CD14-positive monocyte (primary cell): ENCODE measurements at regions not wholly inside any gene's neighbourhood (a gene's known extent, or its start where the extent isn't known, plus 50 kb on each side); places are given as distances from the start of the nearest gene placed in this dataset.

ENCODE experiments used
- DNase-seq, 3 donors: peaks; one replicate each; pipeline ENCODE4 v3.0.0-alpha.2; 2011 to 2022
- H2AFZ ChIP-seq: 2 replicates; pipeline ENCODE4 v1.6.0; 2012; ENCODE audit warnings: mild to moderate bottlenecking, low read depth, low read length, inconsistent platforms; ENCODE audit not compliant: insufficient read depth, poor library complexity, severe bottlenecking
- H3K27ac ChIP-seq, 2 donors: 1 replicate in 1 of 2; 2 replicates in 1 of 2; pipeline ENCODE4 v1.5.1; 2012 to 2013; ENCODE audit warnings: low read length in 2 of 2, control low read depth in 1 of 2, inconsistent platforms in 1 of 2, low read depth in 1 of 2, mild to moderate bottlenecking in 1 of 2
- H3K27me3 ChIP-seq, 2 donors: one replicate each; pipeline versions ENCODE4 v1.6.0 to v1.6.1; 2011 to 2013; ENCODE audit warnings: low read length in 2 of 2; ENCODE audit not compliant: control insufficient read depth in 2 of 2, insufficient read depth in 2 of 2
- H3K36me3 ChIP-seq, 2 donors: replicated peaks in 1 of 2; 1 replicate in 1 of 2; 2 replicates in 1 of 2; pipeline versions ENCODE4 v1.5.1 to v1.6.1; 2012 to 2013; ENCODE audit warnings: low read length in 2 of 2, control low read depth in 1 of 2, inconsistent platforms in 1 of 2, mild to moderate bottlenecking in 1 of 2; ENCODE audit not compliant: insufficient read depth in 2 of 2, control insufficient read depth in 1 of 2
- H3K4me1 ChIP-seq, 2 donors: 1 replicate in 1 of 2; 2 replicates in 1 of 2; pipeline versions ENCODE4 v1.5.1 to v1.6.1; 2012 to 2013; ENCODE audit warnings: low read length in 2 of 2, control low read depth in 1 of 2, inconsistent platforms in 1 of 2, mild to moderate bottlenecking in 1 of 2, moderate library complexity in 1 of 2; ENCODE audit not compliant: insufficient read depth in 2 of 2, control insufficient read depth in 1 of 2
- H3K4me2 ChIP-seq: replicated peaks from 2 replicates; pipeline ENCODE3; 2012; ENCODE audit warnings: low read length, moderate library complexity, mild to moderate bottlenecking; ENCODE audit not compliant: poor library complexity, severe bottlenecking; ENCODE audit errors: extremely low read depth
- H3K4me3 ChIP-seq, 3 experiments: fragments of 200-600 bp in 1 of 3; sonication (generic) in 1 of 3; replicated peaks in 1 of 3; 1 replicate in 2 of 3; 2 replicates in 1 of 3; pipeline ENCODE4 v1.5.1; 2011 to 2013; ENCODE audit warnings: low read length in 3 of 3, mild to moderate bottlenecking in 3 of 3, control low read depth in 2 of 3, low read depth in 2 of 3, inconsistent platforms in 1 of 3, moderate library complexity in 1 of 3
- H3K79me2 ChIP-seq: 2 replicates; pipeline ENCODE4 v1.6.0; 2012; ENCODE audit warnings: mild to moderate bottlenecking, control low read depth, inconsistent platforms, low read length, moderate library complexity; ENCODE audit not compliant: insufficient read depth
- H3K9ac ChIP-seq: 2 replicates; pipeline ENCODE4 v1.6.0; 2017; ENCODE audit warnings: low read length, mild to moderate bottlenecking; ENCODE audit not compliant: insufficient read depth, poor library complexity, severe bottlenecking
- H3K9me3 ChIP-seq, 2 donors: replicated peaks in 1 of 2; 1 replicate in 1 of 2; 2 replicates in 1 of 2; pipeline versions ENCODE4 v1.5.1 to v1.6.1; 2012 to 2013; ENCODE audit warnings: low read length in 2 of 2, control low read depth in 1 of 2; ENCODE audit not compliant: control insufficient read depth in 1 of 2, insufficient read depth in 1 of 2
- H4K20me1 ChIP-seq: 2 replicates; pipeline ENCODE4 v1.6.0; 2012; ENCODE audit warnings: mild to moderate bottlenecking, low read length, control low read depth, moderate library complexity; ENCODE audit not compliant: insufficient read depth
- H3K27ac Mint-ChIP-seq, 7 donors: one replicate each; pipeline ENCODE4 v1.8.0; 2020; ENCODE audit warnings: mild to moderate bottlenecking in 7 of 7, mixed read lengths in 7 of 7, moderate library complexity in 6 of 7, inconsistent platforms in 2 of 7
- H3K27me3 Mint-ChIP-seq, 3 donors: one replicate each; pipeline ENCODE4 v1.8.0; 2021 to 2022; ENCODE audit warnings: low read depth in 3 of 3, mild to moderate bottlenecking in 3 of 3, mixed read lengths in 3 of 3, moderate library complexity in 3 of 3, inconsistent platforms in 1 of 3
- H3K36me3 Mint-ChIP-seq, 2 donors: one replicate each; pipeline ENCODE4 v1.8.0; 2020; ENCODE audit warnings: mixed read lengths in 2 of 2, inconsistent platforms in 1 of 2, mild to moderate bottlenecking in 1 of 2
- H3K4me1 Mint-ChIP-seq: one replicate; pipeline ENCODE4 v1.8.0; 2020; ENCODE audit warnings: mild to moderate bottlenecking, mixed read lengths
- H3K4me3 Mint-ChIP-seq, 2 donors: one replicate each; pipeline ENCODE4 v1.8.0; 2020; ENCODE audit warnings: mild to moderate bottlenecking in 2 of 2, mixed read lengths in 2 of 2, moderate library complexity in 1 of 2
- H3K9me3 Mint-ChIP-seq, 7 donors: one replicate each; pipeline ENCODE4 v1.8.0; 2020 to 2022; ENCODE audit warnings: mixed read lengths in 7 of 7, mild to moderate bottlenecking in 6 of 7, moderate library complexity in 6 of 7, inconsistent platforms in 2 of 7
- WGBS: methylation state at CpG from one replicate; pipeline ENCODE4 v1.1.5; 2013; ENCODE audit warnings: missing lambda C conversion rate; ENCODE audit not compliant: insufficient coverage; 5-methylcytosine and 5-hydroxymethylcytosine counted together
- intact Hi-C, 2 donors: fragments of 100-400 bp; cut with micrococcal nuclease; formaldehyde crosslinking; loops; one replicate each; pipeline versions ENCODE4 v1.15.0 to v1.15.1; 2023
- TF ChIP-seq, protein P1 (sequence below): fragments of 200-600 bp; IDR thresholded peaks from one replicate; pipeline ENCODE4 v1.8.0; 2022; ENCODE audit warnings: antibody characterized with exemption, mild to moderate bottlenecking

GRCh38 chrX:69109036-69109663 is 56.1 kb downstream of the PJA1 start:
- WGBS: 100% methylated on average over 2 of the region's 8 CpGs
- Histone ChIP-seq H3K36me3 (no peaks in the 10 kb centered on the region), H3K27ac (no peak overlapping the region), H4K20me1 (no peaks in the 10 kb centered on the region), H3K27me3 (no peaks in the 10 kb centered on the region), H3K4me2 (no peak overlapping the region), H3K9me3 (no peaks in the 10 kb centered on the region), H3K79me2 (no peaks in the 10 kb centered on the region), H2AFZ (no peak overlapping the region), H3K9ac (no peak overlapping the region), H3K4me3 (no peak overlapping the region), H3K4me1 (no peaks in the 10 kb centered on the region)
- Mint-ChIP-seq H3K27me3 (peaks cover 0 to 6% (median 4%) of the 10 kb centered on the region in 3 donors), H3K36me3 (no peaks in the 10 kb centered on the region), H3K27ac (peak overlapping the region in 1 of 7 donors; percentile 37), H3K4me1 (no peaks in the 10 kb centered on the region), H3K9me3 (peaks cover 0 to 3% (median 0%) of the 10 kb centered on the region in 7 donors), H3K4me3 (no peak overlapping the region)
- TF ChIP-seq, protein P1, sequence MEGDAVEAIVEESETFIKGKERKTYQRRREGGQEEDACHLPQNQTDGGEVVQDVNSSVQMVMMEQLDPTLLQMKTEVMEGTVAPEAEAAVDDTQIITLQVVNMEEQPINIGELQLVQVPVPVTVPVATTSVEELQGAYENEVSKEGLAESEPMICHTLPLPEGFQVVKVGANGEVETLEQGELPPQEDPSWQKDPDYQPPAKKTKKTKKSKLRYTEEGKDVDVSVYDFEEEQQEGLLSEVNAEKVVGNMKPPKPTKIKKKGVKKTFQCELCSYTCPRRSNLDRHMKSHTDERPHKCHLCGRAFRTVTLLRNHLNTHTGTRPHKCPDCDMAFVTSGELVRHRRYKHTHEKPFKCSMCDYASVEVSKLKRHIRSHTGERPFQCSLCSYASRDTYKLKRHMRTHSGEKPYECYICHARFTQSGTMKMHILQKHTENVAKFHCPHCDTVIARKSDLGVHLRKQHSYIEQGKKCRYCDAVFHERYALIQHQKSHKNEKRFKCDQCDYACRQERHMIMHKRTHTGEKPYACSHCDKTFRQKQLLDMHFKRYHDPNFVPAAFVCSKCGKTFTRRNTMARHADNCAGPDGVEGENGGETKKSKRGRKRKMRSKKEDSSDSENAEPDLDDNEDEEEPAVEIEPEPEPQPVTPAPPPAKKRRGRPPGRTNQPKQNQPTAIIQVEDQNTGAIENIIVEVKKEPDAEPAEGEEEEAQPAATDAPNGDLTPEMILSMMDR: no peak
- DNase-seq: no peak
- intact Hi-C loops: no loop called here

DNA sequence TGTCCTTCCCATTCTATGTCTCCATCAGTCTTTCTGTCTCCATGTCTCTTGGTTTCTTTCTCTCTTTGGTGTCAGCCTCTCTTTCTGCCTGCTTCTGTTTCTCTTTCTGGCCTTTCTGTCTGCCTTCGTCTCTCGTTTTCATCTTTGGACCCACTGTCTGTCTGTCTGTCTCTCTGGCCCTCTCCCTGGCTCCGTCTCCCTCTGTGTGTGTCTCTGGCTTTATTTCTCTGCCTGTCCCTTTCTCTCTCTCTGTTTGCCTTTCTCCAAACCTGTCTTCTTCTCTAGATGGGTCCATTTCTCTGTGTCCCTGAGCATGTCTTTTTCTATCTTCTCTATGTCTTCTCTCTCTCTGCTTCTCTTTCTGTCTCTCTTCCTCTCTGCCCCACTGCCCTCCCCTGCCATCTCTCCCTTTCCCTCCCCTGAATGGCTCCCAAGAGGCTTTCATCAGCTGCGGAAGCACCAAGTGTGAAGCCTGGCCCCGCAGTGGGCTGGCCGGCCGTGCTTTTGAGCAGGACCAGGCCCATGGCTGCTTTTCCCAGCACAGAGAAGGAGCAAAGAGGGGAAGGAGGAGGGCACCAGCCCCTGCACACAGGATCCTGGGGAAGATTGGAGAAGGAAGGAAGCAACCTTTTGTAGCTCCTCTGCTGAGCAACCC is 57.4 kb downstream of the PJA1 start:
- DNase-seq: no peak
- Histone ChIP-seq H2AFZ (no peak overlapping the region), H3K79me2 (no peaks in the 10 kb centered on the region), H3K4me2 (no peak overlapping the region), H3K4me1 (no peaks in the 10 kb centered on the region), H3K27me3 (no peaks in the 10 kb centered on the region), H3K9me3 (no peaks in the 10 kb centered on the region), H3K4me3 (no peak overlapping the region), H4K20me1 (no peaks in the 10 kb centered on the region), H3K36me3 (no peaks in the 10 kb centered on the region), H3K9ac (no peak overlapping the region), H3K27ac (no peak overlapping the region)
- intact Hi-C loops: no loop called here
- Mint-ChIP-seq H3K9me3 (peaks cover 0 to 3% (median 0%) of the 10 kb centered on the region in 7 donors), H3K27ac (no peak overlapping the region), H3K4me1 (no peaks in the 10 kb centered on the region), H3K27me3 (peaks cover 0 to 6% (median 4%) of the 10 kb centered on the region in 3 donors), H3K4me3 (peak overlapping the region in 1 of 2 donors; percentile 19), H3K36me3 (no peaks in the 10 kb centered on the region)
- TF ChIP-seq, protein P1: no peak
- 100% methylated on average over 3 of the region's 7 CpGs for WGBS
